ENCODE measurements at regions not wholly inside any gene's neighbourhood (a gene's known extent, or its start where the extent isn't known, plus 50 kb on each side); places are given as distances from the start of the nearest gene placed in this dataset.

DNA sequence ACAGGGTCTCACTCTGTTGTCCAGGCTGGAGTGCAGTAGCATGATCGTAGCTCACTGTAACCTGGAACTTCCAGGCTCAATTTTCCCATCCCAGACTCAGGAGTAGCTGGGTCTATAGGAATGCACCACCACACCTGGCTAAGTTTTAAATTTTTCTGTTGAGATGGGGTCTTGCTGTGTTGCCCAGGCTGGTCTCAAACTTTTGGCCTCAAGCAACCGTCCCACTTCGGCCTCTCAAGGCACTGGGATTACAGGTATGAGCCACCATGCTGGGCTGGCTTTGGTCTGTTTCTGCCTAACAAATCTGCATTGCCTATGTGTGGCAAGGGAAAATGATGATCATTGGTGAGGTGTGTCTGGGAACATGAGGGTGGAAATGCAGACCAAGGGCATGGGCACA is 59.3 kb upstream of the CLMP start:
- DNase-seq (ENCODE audit: low read depth): no peak

DNA sequence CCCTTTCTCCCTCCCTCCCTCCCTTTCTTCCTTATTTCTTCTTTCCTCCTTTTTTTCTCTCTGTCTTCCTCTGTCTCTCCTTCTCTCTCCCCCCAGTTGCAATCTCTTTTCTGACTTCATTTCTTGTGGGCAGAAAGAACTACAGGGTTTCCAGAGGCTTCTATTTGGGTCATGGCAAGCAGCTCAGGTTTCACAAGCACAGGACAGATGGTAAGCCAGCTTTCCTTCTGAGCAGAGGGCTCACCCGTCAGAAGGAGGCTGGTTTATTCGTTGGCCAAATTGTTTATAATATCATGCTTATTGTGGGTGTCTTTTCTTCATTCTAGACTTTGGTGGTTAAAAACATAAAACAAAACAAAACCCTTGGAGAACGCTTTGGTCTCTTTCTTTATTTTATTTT is 58.9 kb upstream of the CLMP start:
- DNase-seq (ENCODE audit: low read depth): no peak

DNA sequence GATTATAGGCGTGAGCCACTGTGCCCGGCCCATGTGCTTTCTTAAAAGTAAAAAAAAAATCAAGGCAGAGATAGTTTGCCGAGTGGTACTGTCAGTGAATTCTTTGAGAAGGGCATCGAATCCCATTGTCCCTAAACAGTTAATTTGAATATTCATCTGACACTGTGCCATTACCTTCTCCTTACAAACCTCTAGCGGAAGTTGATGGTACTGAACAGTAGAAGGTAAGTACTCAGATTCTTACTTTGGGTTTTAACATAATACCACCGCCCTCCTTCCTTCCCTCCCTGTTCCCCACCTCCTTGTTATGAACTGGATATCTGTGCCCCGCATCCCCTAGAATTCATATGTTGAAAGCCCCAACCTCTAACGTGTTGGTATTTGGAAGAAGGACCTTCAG is 58.2 kb upstream of the CLMP start:
- DNase-seq (ENCODE audit: low read depth): no peak

DNA sequence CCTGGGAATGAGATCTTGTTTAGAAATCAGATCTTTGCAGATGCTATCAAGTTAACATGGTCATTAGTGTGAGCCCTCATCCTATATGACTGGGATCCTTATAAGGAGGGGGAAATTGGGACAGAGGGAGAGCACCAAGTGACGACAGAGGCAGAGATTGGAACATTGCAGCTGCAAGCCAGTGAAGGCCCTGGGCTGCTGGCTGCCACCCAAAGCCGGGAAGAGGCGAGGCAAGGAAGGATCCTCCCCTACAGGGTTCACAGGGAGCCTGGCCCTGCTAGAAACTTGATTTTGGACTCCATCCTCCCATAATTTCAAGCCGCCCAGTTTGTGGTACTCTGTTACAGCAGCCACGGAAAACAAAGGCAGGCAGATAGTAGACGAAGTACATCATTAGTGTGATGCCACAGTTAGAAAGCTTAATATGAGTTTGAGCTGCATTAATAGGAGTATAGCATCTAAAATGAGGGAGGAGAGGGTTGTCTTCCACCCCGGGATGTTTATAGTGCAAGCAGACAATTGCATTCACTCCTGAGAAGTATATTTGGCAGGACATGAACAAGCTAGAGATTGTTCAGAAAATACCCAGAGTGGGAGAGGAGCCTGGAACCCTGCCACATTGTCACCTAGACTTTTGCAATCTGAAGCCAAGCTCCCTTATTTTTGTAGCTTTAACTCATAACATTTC is 56.8 kb upstream of the CLMP start:
- no peak for DNase-seq (ENCODE audit: low read depth)

DNA sequence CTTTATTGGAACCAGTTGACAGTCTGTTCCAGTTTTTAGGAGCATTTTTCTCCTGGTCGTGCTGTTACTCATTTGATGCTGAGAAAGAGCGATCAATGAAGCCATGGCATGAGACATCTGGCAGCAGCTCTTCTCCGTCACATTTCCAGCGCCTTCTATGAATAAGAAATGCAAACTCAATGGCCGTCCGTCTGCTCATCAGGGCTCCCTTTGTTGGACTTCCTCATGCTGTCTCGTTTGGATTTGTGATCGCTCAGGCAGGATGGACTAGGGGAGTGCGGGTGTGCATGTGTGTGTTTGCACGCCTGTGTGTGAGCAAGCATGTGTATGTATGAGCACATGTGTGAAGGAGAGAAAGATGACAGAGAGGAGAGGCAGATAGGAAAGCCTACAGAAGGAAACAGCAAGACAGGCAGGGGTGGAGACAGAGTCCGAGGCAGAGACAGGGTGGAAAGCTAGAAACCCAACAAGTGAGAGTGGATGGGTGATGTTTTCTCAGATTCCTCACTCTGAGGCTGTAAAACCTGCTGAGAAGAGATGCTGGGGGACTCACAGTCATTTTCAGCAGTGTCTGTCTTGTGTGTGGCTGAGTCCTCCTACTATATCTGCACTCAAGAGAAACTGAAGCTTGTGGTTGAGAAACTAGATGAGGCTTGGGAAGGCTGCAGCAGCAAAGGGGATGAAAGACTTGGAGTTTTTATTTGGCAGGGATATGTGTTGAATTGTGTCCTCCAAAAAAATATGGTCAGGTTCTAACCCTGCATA is 56.0 kb upstream of the CLMP start:
- DNase-seq (ENCODE audit: low read depth): no peak

DNA sequence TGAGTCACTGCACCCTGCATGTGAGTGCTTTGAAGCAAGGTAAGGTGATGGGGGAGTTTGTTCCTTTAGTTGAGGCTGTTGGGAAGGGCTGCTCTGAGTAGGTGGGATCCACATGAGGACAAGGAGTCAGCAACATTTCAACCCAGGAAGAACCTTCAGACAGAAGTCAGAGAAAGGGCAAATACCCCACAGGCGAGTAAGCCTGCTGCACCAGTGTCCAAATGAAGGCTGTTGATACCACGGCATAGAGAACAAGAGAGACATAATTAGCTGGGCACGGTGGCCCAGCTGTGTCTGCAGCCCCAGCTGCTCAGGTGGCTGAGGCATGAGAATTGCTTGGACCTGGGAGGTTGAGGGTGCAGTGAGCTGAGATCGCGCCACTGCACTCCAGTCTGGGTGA is 54.3 kb upstream of the CLMP start:
- no peak for DNase-seq (ENCODE audit: low read depth)

DNA sequence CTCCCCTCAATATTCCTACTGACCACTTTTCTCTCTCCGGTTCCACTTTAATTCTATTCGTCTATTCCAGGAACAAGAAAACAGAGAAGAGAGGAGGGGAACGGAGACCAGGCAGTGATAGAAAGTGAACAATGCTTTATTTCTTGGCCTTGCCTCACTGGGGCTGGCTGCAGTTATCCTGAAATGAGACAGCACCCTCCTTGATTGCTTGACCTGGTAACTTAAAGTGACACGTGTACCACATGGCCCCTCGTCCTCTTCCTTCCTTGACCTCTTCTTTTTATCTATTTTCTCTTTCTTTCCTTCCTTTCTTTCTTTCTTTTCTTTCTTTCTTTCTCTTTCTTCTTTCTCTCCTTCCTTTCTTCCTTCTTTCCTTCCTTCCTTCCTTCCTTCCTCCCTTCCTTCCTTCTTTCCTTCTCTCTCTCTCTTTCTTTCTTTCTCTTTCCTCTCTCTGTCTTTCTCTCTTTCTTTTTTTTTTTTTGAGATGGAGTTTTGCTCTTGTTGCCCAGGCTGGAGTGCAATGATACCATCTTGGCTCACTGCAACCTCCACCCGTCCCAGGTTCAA is 52.8 kb upstream of the CLMP start:
- DNase-seq (ENCODE audit: low read depth): no peak

DNA sequence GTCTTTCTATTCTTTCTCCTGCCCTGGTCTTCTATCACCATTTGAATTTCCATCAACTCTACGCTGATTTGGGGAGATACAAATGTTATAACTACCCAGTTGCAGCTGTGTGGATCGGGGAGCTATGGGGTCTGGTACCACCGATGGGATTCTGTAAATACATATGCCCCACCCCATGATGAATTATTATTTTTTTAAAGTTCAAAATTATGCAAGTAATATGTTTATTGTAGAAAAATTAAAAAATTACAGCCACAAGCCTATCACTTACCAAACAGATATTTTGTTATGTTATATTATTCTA is 52.4 kb upstream of the CLMP start:
- DNase-seq (ENCODE audit: low read depth): no peak

DNA sequence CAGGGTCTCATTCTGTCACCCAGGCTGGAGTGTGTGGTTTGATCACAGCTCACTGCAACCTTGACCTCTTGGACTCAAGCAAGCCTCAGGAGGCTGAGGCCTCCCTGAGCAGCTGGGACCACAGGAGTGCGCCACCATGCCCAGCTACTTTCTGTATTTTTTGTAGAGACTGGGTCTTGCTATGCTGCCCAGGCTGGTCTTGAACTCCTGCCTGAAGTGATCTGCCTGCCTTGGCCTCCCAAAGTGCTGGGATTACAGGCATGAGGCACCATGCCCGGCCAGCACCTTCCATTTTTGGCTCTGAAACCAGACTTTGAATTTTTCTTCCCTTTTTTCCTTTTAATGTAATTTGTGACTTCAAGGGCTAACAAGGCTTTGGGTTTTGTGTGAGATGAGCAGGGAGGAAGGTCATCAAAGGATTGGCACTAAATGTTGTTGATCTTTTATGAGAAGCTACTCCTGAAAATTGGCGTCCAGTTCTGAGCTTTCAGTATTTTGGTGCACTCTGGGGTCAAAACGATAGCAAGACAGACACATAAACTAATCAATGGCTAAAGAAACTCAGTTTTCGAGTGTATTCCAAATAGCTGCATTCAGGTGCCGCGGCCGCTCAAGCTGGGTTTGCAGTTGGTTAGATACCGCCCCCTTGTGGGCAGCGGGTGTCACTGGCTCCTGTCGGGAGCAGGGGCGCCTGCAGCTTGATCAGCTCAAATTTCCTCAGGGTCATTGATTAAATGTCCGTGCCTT is 51.9 kb upstream of the CLMP start:
- peak; percentile 60 for DNase-seq (ENCODE audit: low read depth)

DNA sequence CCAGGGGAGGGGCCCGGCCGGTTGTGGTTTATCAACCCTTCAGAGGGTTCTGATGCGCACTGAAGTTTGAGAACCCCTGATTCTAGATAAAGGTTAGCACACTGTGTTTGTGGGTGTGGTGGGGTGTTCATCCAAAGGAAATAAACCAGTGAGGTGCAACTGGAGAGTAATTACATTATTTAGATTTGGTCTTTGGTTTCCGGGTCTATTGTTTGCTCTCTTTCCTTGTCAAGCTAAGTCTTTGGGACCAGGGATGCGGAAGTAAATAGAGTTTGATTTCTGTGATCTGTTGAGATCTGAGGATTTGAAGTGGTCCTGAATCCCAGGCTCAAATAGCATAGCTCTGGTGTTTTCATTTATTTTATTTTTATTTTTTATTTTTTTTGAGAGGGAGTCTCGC is 50.5 kb upstream of the CLMP start:
- DNase-seq (ENCODE audit: low read depth): no peak
